ENCODE measurements at regions not wholly inside any gene's neighbourhood (a gene's known extent, or its start where the extent isn't known, plus 50 kb on each side); places are given as distances from the start of the nearest gene placed in this dataset.
"Not testable (repeated sequence)": the region's sequence is repeated elsewhere in the genome, so short reads cannot be mapped to it uniquely, and the experiment has no call there.

DNA sequence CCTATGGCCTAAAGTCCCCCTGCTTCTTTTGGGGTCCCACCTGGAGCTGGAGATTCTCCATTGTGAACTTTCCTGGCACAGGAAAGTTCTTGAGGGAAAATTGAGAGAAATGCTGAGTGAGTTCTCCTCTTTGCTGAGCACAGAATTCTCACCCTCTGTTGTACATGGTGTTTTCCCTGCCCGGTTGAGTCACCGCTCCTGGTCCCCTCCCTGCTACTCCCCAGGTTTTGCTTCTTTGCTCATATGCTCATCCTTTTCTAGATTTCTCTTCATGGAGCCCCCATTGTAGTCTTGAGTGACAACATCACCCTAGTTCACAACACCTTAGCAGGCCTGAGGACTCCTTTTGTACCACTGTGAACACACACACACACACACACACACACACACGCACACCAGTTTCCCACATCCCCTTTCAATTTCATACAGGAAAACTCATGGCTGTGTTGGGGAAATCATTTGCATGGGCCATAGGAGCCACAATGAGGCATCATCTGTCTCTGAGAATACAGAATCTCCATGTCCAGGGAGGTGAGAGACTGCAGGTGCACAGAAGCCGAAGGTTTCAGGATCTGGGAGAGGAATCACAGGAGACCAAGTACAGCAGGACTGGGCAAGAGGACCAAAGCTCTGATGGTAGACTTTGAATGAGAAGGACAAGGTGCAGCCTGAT, 585.3 kb downstream of the GOLGA6L6 start:
- no peak for DNase-seq (ENCODE audit: low spot score)
- no peaks in the 10 kb centered on the region for H3K4me1 Mint-ChIP-seq
- H3K36me3 Mint-ChIP-seq, result peaks cover 68% of the 10 kb centered on the region
- ATAC-seq, result no peak
- peaks cover 21% of the 10 kb centered on the region for H3K27me3 Mint-ChIP-seq (ENCODE audit: low read depth)
- ChIA-PET POLR2A (no interaction called here), CTCF (no interaction called here)
- no peak overlapping the region for H3K4me3 Mint-ChIP-seq
- TF ChIP-seq ZNF317 (CRISPR knock-in tag; IDR thresholded peaks at IDR 0.05; ENCODE audit: borderline replicate concordance, low read depth), result no peak
- no peak overlapping the region for H3K27ac Mint-ChIP-seq
- peaks cover 66% of the 10 kb centered on the region for H3K9me3 Mint-ChIP-seq

- no peak for ATAC-seq
- Mint-ChIP-seq H3K36me3 (peaks cover 51% of the 10 kb centered on the region), H3K27ac (no peak overlapping the region), H3K27me3 (ENCODE audit: low read depth) (peaks cover 9% of the 10 kb centered on the region), H3K4me3 (no peak overlapping the region), H3K9me3 (peaks cover 46% of the 10 kb centered on the region), H3K4me1 (no peaks in the 10 kb centered on the region)
- DNase-seq (ENCODE audit: low spot score), result no peak
- TF ChIP-seq ZNF416 (CRISPR knock-in tag; IDR thresholded peaks at IDR 0.05) (no peak), GTF2I (CRISPR knock-in tag; conservative IDR thresholded peaks at IDR 0.05) (no peak), ZNF532 (CRISPR knock-in tag; IDR thresholded peaks at IDR 0.05; ENCODE audit: borderline replicate concordance) (no peak), NFE2L1 (CRISPR knock-in tag; IDR thresholded peaks at IDR 0.05) (no peak)
- TF ChIP-seq, protein P1, sequence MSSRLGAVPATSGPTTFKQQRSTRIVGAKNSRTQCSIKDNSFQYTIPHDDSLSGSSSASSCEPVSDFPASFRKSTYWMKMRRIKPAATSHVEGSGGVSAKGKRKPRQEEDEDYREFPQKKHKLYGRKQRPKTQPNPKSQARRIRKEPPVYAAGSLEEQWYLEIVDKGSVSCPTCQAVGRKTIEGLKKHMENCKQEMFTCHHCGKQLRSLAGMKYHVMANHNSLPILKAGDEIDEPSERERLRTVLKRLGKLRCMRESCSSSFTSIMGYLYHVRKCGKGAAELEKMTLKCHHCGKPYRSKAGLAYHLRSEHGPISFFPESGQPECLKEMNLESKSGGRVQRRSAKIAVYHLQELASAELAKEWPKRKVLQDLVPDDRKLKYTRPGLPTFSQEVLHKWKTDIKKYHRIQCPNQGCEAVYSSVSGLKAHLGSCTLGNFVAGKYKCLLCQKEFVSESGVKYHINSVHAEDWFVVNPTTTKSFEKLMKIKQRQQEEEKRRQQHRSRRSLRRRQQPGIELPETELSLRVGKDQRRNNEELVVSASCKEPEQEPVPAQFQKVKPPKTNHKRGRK (CRISPR knock-in tag; IDR thresholded peaks at IDR 0.05; ENCODE audit: borderline replicate concordance), result no peak
- ChIA-PET CTCF (no interaction called here), POLR2A (no interaction called here)
Measured at GRCh38 chr15:19944261-19944888, 597.2 kb downstream of the GOLGA6L6 start.

- DNase-seq (ENCODE audit: low spot score) (no peak), ATAC-seq (no peak)
- peaks cover 51% of the 10 kb centered on the region for H3K36me3 Mint-ChIP-seq
- TF ChIP-seq ZNF317 (CRISPR knock-in tag; IDR thresholded peaks at IDR 0.05; ENCODE audit: borderline replicate concordance, low read depth) (no peak), SMAD4 (CRISPR knock-in tag; IDR thresholded peaks at IDR 0.05) (no peak), ZNF396 (CRISPR knock-in tag; IDR thresholded peaks at IDR 0.05; ENCODE audit: borderline replicate concordance) (no peak), FOXJ3 (CRISPR knock-in tag; IDR thresholded peaks at IDR 0.05; ENCODE audit: borderline replicate concordance) (no peak), ELF4 (CRISPR knock-in tag; IDR thresholded peaks at IDR 0.05; ENCODE audit: low read depth) (no peak), ARID4B (CRISPR knock-in tag; IDR thresholded peaks at IDR 0.05; ENCODE audit: borderline replicate concordance) (no peak), HMGA2 (CRISPR knock-in tag; IDR thresholded peaks at IDR 0.05) (no peak)
- TF ChIP-seq, protein P2, sequence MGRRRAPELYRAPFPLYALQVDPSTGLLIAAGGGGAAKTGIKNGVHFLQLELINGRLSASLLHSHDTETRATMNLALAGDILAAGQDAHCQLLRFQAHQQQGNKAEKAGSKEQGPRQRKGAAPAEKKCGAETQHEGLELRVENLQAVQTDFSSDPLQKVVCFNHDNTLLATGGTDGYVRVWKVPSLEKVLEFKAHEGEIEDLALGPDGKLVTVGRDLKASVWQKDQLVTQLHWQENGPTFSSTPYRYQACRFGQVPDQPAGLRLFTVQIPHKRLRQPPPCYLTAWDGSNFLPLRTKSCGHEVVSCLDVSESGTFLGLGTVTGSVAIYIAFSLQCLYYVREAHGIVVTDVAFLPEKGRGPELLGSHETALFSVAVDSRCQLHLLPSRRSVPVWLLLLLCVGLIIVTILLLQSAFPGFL (CRISPR knock-in tag; IDR thresholded peaks at IDR 0.05; ENCODE audit: borderline replicate concordance), result no peak
- TF ChIP-seq, protein P1 (CRISPR knock-in tag; IDR thresholded peaks at IDR 0.05; ENCODE audit: borderline replicate concordance), result no peak
- no peak overlapping the region for H3K27ac Mint-ChIP-seq
- peaks cover 46% of the 10 kb centered on the region for H3K9me3 Mint-ChIP-seq
- POLR2A ChIA-PET, result no interaction called here
- H3K4me1 Mint-ChIP-seq, result no peaks in the 10 kb centered on the region
- no peak overlapping the region for H3K4me3 Mint-ChIP-seq
- peaks cover 7% of the 10 kb centered on the region for H3K27me3 Mint-ChIP-seq (ENCODE audit: low read depth)
- CTCF ChIA-PET, result no interaction called here
Measured at GRCh38 chr15:19943515-19943914, 598.1 kb downstream of the GOLGA6L6 start.

DNA sequence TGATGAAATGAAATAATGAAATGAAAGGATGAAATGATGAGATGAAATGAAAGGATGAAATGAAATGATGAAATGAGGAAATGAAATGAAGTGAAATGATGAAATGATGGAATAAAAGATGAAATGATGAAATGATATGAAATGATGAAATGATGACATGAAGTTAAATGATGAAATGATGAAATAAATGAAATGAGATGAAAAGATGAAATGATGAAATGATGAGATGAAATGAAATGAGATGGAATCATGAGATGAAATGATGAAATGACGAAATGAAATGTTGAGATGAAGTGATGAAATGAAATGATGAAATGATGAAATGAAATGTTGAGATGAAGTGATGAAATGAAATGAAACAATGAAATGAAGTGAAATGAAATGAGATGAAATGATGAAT, 638.3 kb downstream of the GOLGA6L6 start:
- H3K4me1 Mint-ChIP-seq; H3K27ac Mint-ChIP-seq; ATAC-seq; H3K4me3 Mint-ChIP-seq; POLR2A ChIA-PET; CTCF ChIA-PET; DNase-seq (ENCODE audit: low spot score): not testable (repeated sequence)
- Mint-ChIP-seq H3K36me3 (peaks cover 43% of the 10 kb centered on the region), H3K9me3 (peaks cover 39% of the 10 kb centered on the region), H3K27me3 (ENCODE audit: low read depth) (peaks cover 25% of the 10 kb centered on the region)
